Left hindlimb (tissue), 1 donor: ENCODE measurements at regions not wholly inside any gene's neighbourhood (a gene's known extent, or its start where the extent isn't known, plus 50 kb on each side); places are given as distances from the start of the nearest gene placed in this dataset.
"Not testable (repeated sequence)": the region's sequence is repeated elsewhere in the genome, so short reads cannot be mapped to it uniquely, and the experiment has no call there.

ENCODE experiments used
- DNase-seq: peaks from one replicate; pipeline ENCODE4 v3.0.0-alpha.2; 2018

DNA sequence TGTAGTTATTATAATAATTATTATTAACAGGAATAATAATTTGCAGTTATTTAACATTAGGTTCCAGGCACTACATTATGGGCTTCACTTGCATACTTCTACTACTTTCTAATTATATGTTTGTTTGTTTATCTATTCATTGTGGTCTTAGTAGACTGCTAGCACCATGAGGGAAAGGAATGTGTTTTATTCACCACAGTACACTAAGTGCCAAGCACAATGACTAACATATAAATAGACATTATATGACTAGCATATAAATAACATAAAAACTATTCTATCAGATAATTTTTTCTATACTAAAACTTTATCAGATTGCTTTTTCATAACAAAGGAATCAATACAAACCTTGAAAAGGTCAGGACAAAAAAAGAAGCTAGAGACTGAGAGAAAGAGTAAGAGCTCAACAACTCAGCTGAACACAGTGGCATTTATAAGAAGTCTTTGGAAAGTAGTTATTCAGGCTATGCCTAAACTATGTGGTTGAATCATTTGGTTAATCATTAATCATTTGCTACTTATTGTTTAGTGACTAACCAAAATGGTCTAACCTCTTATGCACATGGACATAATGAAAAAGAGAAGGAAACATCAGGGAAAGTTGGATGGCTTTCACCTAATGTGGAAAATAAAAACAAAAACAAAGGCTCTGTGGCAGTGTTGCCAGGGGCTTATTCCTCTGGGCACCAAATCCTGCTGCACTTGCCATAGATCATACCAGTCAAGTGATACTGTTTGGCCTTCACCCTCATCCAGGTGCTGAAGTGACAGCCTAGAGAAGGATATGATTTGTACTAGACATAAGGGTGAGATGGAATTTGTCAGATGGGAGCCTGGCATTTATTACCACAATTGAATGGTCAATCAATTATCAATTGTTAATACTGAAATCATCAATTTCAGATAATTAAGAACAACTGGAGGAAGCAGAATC lies 174.9 kb downstream of the ETAA1 start:
- DNase-seq: no peak

DNA sequence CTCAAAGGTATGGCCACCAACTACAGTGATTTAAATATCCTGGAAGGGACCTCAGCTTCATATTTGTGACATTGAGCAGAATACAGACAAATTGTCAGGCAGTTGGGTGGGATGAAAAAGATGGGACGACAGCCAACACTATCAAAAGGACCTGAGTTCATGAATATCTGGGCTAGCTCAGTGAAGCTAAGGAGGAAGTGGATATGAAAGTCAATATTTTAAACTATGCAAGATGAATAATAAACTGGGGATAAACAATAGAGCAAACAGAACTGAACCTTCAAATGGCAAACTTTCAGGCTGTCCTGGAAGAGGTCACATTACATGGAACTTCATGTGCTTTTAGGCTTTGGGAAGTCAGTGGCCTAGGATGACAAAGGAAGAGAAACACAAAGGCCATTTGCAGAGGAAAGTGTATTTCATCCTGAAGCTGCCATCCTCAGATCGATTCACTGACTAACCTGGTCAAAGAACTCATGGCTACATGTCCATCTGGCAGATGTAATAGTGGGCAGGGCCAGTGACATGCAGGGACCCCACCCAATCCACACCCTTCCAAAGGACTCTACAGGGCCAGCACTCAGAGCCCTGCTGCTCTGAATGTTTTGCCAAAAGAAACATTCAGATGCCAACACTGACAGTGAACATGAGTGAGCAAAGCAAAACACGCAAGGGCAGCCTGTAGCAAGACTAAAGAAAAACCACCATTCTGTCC lies 175.7 kb downstream of the ETAA1 start:
- DNase-seq: no peak

DNA sequence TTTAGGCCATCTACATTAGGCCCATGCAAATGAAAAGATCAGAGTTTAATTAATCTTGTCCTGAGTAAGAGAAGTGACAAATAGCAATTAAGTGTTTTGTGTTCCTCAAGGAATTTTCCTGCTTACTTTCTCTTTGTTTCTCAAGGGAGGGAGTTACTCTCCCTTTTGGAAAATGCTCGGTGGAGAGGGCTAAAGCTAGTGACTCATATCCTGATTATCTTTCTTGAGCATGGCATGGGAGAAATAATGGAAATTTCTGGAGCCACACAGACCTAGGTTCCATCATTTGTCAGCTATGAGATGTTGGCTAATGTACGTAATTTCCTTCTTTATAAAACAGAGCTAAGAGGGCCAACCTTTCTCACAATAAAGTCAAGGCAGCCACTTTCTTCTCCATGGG lies 177.1 kb downstream of the ETAA1 start:
- DNase-seq: no peak

DNA sequence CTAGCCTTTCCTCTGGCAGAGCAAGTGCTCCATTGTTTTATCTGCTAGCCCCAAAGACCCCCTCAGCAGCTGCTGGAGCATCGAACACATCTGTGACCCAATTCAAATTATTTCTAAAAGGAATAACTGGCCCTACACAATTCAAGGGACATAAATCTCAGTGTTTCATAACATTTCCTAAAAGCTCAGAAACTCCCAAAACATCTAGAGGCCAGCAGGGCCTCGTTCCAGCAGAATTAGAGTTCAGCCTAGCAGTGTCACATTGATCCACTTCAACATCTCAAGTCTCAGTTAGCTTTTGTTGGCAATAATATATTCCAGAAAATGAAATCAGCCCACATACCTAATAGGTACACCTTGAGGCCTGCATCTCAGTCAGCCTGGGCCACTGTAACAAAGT lies 179.1 kb downstream of the ETAA1 start:
- DNase-seq: no peak

DNA sequence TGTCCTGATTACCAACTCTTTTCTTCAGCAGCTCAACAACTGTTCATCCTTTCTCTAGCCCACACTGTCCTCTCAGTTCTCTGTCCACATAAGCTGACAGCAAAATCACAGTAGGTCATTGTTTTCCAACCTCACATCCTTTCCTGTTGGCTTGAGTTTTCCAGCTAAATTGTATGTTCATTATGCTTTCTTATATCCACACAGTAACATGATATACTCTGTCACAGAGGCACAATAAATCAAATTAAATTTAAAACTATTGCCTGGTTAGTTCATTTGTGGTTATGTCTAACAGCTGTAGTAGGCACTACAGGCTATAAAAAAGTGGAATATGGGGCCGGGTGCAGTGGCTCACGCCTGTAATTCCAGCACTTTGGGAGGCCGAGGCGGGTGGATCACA lies 179.9 kb downstream of the ETAA1 start:
- DNase-seq: no peak

DNA sequence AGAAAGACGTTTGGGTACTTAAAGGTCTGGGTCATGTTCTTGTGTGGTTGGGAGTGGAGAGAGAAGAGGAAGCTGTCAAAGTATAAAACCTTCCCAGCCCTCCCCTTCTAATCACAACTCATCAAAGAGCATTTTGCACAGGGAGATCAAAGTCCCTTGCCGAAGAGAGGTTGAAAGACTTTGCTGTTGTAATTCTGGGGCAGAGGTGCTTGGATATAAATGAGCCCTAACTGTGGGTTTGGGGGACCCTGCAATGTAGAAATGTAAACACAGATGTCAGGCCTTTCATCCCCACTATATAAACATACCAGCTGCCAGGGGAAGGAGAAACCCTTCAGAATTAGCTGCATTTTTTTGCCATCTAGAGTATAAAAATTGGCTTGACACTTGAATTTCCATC lies 182.1 kb downstream of the ETAA1 start:
- no peak for DNase-seq

DNA sequence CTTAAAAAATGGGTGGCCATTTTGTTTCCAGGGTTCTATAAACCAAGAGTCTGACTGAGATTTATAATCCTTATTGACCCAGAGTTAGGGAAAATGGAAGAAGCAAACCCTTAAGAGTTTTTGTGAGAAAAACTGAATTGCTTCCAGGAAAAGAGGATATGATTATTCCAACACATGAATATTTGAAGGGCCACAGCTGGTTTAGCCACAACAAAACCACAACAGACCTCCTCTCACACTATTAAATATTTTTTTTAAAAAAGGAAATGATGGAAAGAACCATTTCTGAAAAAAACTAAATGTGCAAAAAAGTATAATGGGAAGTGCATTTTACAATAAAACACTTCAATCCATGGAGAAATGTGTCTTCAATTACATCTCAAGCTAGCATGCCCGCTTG lies 182.7 kb downstream of the ETAA1 start:
- DNase-seq: no peak

DNA sequence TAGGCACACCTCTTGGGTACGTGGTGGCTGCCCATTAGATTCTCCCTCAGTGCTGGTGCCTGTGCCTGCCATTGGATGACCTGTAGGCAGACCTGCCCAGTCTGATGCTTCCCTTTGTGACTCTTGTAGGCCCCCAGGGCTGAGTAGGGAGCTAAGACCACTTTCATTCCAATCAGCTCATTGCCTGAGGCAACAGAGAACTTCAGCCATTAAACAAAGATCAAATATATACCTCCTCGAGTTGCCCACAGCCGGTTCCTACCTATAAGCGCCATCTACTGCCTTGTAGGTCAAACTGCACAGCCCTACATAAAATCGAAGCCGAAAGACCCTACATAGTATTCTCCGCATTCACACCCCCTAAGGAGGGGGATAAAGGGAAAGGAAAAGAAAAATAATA lies 184.6 kb downstream of the ETAA1 start:
- no peak for DNase-seq

DNA sequence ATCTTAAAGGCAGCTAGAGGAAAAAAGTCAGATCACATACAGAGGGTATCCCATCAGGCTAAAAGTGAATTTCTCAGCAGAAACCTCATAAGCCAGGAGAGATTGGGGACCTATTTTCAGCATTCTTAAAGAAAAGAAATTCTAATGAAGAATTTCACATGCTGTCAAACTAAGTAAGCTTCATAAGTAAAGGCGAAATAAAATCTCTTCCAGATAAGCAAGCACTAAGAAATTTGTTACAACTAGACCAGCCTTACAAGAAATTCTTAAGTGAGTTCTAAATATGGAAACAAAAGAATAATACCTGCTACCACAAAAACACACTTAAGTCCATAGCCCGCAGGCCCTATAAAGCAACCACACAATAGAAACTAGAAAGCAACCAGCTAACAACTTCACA lies 186.1 kb downstream of the ETAA1 start:
- DNase-seq: no peak

DNA sequence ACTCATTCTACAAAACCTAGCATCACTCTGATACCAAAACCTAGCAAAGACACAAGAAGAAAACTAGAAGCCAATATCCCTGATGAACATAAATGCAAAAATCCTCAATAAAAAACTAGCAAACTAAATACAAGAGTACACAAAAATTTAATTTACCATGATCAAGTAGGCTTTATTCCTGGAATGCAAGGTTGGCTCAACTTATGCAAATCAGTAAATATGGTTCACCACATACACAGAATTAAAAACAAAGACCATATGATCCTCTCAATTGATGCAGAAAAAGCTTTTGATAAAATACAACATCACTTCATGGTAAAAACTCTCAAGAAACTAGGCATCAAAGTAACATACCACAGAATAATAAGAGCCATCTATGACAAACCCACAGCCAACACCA lies 188.3 kb downstream of the ETAA1 start:
- no peak for DNase-seq

DNA sequence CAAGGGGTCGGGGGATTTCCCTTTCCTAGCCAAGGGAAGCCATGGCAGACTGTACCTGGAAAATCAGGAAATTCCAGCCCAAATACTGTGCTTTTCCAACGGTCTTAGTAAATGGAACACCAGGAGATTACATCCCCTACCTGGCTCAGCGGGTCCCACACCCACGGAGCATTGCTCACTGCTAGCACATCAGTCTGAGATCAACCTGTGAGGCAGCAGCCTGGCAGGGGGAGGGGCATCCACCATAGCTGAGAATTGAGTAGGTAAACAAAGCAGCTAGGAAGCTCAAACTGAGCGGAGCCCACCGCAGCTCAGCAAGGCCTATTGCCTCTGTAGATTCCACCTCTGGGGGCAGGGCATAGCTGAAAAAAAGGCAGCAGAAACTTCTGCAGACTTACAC lies 192.0 kb downstream of the ETAA1 start:
- DNase-seq: not testable (repeated sequence)

DNA sequence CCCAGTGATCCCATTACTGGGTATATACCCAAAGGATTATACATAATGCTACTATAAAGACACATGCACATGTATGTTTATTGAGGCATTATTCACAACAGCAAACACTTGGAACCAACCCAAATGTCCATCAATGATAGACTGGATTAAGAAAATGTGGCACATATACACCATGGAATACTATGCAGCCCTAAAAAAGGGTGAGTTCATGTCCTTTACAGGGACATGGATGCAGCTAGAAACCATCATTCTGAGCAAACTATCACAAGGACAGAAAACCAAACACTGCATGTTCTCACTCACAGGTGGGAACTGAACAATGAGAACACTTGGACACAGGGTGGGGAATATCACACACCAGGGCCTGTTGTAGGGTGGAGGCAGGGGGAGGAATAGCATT lies 197.4 kb downstream of the ETAA1 start:
- DNase-seq: not testable (repeated sequence)

DNA sequence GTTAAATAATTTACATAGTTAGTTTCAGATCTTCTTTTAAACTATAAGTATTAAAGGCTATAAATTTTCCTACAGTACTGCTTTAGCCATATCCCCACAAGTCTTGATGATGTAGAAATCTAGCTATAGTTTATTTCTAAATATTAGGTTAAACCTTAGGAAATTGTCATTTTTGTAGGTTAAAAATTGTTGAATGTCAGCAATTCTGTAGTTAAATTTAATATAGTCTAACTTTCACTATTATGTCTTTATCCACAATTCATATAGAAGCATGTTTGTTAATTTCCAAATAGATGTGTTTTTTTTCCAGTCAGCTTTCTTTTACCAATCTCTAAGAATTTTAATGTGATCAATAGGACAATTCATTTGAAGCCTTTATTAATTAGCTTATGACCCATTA lies 199.7 kb downstream of the ETAA1 start:
- no peak for DNase-seq

DNA sequence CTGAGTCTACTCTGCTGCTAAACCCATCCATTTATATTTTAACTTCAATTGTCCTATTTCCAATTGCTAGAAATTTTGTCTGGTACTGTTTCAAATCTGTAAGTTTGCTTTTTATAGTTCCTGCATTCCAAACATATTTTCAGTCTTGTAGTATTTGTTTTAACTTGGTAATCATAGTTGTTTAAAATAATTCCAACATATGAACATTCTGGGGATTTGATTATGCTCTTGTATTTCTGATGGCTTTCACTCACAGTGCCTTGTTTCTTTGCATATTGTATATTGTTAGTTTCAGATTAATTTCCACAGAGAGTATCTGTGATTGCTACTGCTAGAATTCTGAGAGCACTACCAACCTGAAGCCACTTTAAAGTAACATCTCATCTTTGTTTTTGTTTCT lies 202.4 kb downstream of the ETAA1 start:
- no peak for DNase-seq

DNA sequence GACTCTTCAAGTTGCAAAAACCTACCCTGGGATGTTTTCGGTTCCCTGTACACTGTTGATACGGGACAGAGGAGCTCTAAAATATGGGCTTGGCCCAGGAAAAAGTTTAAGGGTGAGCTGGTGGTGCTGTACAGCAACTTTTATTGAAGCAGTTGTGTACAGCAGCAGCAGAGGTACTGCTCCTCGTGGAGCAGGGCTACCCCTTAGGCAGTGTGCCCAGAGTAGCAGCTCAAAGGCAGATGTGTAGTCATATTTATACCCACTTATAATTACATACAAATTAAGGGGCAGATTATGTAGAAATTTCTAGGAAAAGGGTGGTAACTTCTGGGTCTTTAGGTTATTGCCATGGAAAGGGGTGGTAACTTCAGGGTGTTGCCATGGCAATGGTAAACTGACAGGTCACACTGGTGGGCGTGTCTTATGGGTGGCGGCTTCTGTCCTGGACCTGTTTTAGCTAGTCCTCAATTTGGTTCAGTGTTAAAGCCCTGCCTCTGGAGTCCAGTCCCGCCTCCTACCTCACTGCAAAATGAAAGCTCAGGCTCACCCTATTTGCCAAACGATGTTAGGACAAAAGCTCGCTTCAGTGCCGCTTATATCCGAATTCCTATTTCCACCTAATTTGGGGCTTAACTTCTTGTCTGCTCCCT lies 203.2 kb downstream of the ETAA1 start:
- DNase-seq: no peak

DNA sequence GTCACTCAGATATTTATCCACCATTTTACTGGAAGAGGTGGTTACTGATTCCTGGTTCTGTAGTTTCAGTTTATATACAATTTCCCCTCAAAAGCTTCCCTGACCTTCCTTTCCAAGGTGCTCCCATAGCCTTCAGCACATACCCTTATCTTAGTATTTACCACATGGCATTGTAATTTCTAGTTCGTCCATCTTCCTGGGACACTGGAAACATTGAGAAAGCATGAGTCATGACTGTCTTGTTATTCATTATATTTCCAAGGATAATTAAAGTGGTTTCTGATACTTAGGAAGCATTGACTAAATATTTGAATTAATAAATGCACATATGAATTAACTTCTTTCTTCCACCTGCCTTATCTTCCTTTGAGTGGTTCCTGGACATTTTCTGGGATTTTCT lies 203.8 kb downstream of the ETAA1 start:
- no peak for DNase-seq

DNA sequence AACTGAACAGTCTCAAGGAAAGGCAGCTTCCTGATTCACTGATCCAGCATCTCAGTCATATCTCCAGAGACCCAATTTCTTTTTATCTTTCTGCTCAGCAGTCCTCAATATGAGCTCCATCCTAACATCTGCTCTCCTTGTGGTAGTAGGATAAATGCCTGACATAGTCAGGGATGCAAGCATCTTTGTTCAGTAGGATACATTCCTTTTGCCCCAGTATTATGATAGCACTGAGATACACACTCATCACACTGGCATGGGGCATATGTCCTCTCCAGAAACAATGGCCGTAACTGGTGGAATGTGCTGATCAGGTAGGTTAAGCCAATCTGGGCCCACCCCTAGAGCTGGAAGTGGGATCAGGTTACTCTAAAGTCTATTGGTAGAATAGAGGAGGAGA lies 207.2 kb downstream of the ETAA1 start:
- no peak for DNase-seq

DNA sequence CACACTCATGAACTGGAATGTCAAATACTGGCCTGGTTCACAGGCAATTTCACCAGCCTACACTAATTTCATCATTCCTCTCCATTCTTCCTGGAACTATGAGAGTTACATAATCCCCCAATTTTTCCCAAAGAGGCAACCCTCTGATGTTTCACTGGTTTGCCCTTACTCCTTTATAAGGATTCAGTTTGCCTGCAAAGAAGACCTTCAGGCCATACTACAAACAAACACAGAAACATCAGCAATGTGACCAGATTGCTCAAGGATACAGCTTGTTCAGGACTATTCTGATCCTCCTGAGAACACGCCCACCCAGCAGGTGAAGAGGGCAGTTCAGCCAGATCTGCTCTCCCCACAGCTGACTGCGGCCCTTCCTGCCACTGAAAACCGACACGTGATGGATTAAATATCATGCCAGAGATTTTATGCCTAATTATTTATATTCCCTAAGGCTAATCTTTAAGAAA lies 215.5 kb downstream of the ETAA1 start:
- no peak for DNase-seq

DNA sequence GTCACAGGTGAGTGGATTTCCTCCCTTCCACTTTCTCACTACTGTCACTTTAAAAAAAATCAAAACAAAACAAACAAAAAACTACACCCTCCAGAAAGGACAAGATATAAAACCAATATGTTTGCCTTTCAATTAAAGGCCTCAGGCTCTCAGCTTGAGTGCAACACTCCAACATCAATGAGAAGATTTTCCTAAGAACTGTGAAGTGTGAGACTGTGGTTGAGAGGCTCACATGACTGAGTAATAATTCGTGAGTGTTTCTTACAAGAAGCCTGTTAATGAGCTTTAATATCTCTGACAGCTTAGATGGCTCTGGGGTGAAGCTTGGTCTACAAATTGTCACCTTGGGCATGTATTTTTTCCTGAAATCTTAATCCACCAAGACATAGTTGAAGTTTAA lies 216.1 kb downstream of the ETAA1 start:
- no peak for DNase-seq

DNA sequence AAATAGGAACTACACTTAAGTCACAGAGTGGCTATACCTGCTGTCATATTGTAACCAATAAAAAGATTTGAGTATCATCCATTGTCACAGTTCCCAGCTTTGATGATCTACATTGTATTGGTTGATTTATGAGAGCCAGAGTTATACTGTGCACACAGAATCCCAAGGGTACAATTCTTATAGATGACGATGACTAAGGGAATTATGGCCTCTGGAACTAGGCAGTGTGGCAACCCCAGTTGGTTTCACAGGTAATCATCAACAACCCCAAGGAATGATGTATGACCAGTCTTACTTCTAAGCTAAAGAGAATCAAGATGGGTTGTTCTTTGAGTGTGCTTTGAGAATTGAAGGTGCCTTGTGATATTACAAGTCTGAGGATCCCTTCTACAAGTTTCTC lies 217.3 kb downstream of the ETAA1 start:
- DNase-seq: no peak

DNA sequence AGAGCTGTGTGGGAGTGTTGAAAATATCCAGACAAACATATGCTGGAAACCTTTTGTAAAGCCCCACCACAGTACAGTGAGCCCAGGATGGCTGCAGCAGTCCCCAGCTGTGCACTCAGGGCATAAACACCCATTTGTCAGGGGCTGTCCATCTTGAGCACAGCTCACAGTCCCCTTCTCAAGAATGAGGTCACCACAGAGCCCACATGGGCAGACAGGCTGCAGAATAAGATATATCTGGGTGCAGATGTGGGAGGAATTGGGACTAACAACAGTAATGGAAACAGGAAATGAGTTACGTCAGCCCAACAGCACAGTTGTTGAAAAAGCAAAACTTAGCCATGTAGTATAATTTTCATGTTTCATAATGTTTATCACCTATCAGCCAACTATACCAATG lies 219.6 kb downstream of the ETAA1 start:
- DNase-seq: peak; percentile 35

DNA sequence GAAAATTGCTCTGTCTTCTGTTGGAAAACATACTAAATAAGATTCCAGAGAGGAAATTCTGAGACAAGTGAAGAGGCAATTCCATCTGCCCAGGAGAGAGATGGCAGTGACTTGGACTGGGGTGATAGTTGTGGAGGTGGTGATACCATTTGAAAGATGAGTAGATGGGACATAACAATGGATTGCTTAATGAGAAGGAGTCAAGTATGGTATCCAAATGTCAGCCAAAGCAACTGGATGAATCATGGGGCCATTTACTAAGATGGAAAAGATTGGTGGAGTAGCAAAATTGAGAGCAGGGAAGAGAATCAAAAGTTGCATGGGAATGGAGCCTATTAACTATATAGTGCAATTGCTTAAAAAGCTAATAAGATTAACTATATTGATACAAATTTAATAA lies 222.1 kb downstream of the ETAA1 start:
- DNase-seq: no peak

DNA sequence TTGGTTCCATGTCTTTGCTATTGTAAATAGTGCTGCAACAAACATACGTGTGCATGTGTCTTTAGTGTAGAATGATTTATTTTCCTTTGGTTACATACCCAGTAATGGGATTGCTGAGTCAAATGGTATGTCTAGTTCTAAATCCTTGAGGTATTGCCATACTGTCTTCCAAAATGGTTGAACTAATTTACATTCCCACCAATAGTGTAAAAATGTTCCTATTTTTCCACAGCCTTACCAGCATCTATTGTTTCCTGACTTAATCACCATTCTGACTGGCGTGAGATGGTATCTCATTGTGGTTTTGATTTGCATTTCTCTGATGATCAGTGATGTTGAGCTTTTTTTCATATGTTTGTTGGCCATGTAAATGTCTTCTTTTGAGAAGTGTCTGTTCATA lies 226.6 kb downstream of the ETAA1 start:
- not testable (repeated sequence) for DNase-seq

DNA sequence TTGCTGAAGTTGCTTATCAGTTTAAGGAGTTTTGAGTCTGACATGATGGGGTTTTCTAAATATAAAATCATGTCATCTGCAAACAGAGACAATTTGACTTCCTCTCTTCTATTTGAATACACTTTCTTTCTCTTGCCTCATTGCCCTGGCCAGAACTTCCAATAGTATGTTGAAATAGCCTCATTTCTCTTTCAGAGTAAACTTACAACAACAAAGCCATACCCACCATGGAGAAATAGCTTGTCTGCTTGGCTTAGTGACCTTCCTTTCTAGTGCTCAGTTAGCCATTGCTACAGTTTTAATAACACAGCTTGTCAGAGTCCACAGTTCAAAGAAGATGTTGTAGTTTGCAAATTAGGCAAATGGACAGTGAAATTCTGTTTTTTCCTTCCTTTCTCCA lies 228.0 kb downstream of the ETAA1 start:
- DNase-seq: no peak
